HCT116 (cell line): ENCODE measurements at regions not wholly inside any gene's neighbourhood (a gene's known extent, or its start where the extent isn't known, plus 50 kb on each side); places are given as distances from the start of the nearest gene placed in this dataset.

Experiments
- ATAC-seq: fragments of 200-7000 bp; cut with Tn5 transposase; 2 replicates; pipeline ENCODE4 v1.9.1; 2020; ENCODE audit warnings: mild to moderate bottlenecking, moderate library complexity
- BruUV-seq: library from RNA; stranded (reverse); fragments of 400-500 nt; replicated peaks from 2 replicates; lab custom pipeline; 2021; lab: Mats Ljungman, UMichigan
- CTCF ChIA-PET: fragments of 300-600 bp; sonication (Branson Sonifier 250); formaldehyde crosslinking; loops from one replicate; lab custom pipeline; 2021; ENCODE audit warnings: antibody characterized with exemption; lab: Charles Lee
- POLR2A ChIA-PET: fragments of 300-600, 350-600 bp; sonication (Branson Sonifier 250); formaldehyde crosslinking; loops from one replicate; lab custom pipeline; 2021; ENCODE audit warnings: antibody characterized with exemption; lab: Charles Lee
- RAD21 ChIA-PET, 2 experiments: fragments of 300-600 bp; sonication (Branson Sonifier 250); formaldehyde crosslinking; loops; one replicate each; lab custom pipeline; 2023; ENCODE audit warnings: low total read pairs in 2 of 2; ENCODE audit not compliant: uncharacterized antibody in 2 of 2, unreplicated experiment in 2 of 2, low non-redundant PET in 1 of 2; lab: Charles Lee
- DNase-seq: peaks from one replicate; pipeline ENCODE4 v3.0.0-alpha.2; 2010; ENCODE audit warnings: low read depth, low spot score
- H2AFZ ChIP-seq: fragments of 200-600 bp; shearing (Covaris generic), sonication (generic); 2 replicates; pipeline ENCODE4 v1.6.1; 2017; ENCODE audit warnings: low read depth, mixed run types, mixed read lengths, antibody characterized with exemption, low read length; ENCODE audit not compliant: poor library complexity, severe bottlenecking
- H3K27ac ChIP-seq: 2 replicates; pipeline ENCODE4 v1.5.1; 2012; ENCODE audit warnings: low read depth, low read length
- H3K27me3 ChIP-seq: fragments of 200-600 bp; sonication (generic); 2 replicates; pipeline ENCODE4 v1.6.1; 2016; ENCODE audit warnings: mixed run types, low read length, mixed read lengths; ENCODE audit not compliant: insufficient read depth
- H3K36me3 ChIP-seq, 2 experiments: fragments of 200-500 bp in 1 of 2; fragments of 200-600 bp in 1 of 2; sonication (Bioruptor generic) in 1 of 2; sonication (generic) in 1 of 2; 2 replicates each; pipeline versions ENCODE4 v1.5.1 to v1.6.1; 2014 to 2016; ENCODE audit warnings: low read length in 2 of 2, inconsistent platforms in 1 of 2, mixed read lengths in 1 of 2, mixed run types in 1 of 2; ENCODE audit not compliant: insufficient read depth in 2 of 2, control insufficient read depth in 1 of 2
- H3K4me1 ChIP-seq, 2 experiments: fragments of 200-600 bp in 1 of 2; sonication (generic) in 1 of 2; 2 replicates each; pipeline versions ENCODE4 v1.5.1 to v1.6.1; 2012 to 2017; ENCODE audit warnings: low read length in 2 of 2, inconsistent platforms in 1 of 2, mild to moderate bottlenecking in 1 of 2, mixed read lengths in 1 of 2, mixed run types in 1 of 2, moderate library complexity in 1 of 2; ENCODE audit not compliant: insufficient read depth in 2 of 2, control insufficient read depth in 1 of 2
- H3K4me2 ChIP-seq: fragments of 200-600 bp; sonication (generic); 2 replicates; pipeline ENCODE4 v1.6.1; 2017; ENCODE audit warnings: mixed run types, low read length, mixed read lengths
- H3K4me3 ChIP-seq, 2 experiments: fragments of 200-600 bp in 1 of 2; sonication (generic) in 1 of 2; replicated peaks in 1 of 2; 2 replicates each; pipeline ENCODE4 v1.5.1; 2011 to 2016; ENCODE audit warnings: low read length in 2 of 2, control low read depth in 1 of 2, low read depth in 1 of 2, mild to moderate bottlenecking in 1 of 2, mixed read lengths in 1 of 2, mixed run types in 1 of 2
- H3K79me2 ChIP-seq: fragments of 200-600 bp; sonication (generic); 2 replicates; pipeline ENCODE4 v1.6.1; 2017; ENCODE audit warnings: mild to moderate bottlenecking, mixed run types, low read length, moderate library complexity, mixed read lengths; ENCODE audit not compliant: insufficient read depth
- H3K9ac ChIP-seq: fragments of 200-600 bp; sonication (generic); 2 replicates; pipeline ENCODE4 v1.6.1; 2016; ENCODE audit warnings: low read length, mixed read lengths
- H3K9me2 ChIP-seq: fragments of 200-600 bp; sonication (generic), shearing (Covaris generic); 2 replicates; pipeline ENCODE4 v1.6.1; 2017; ENCODE audit warnings: mixed run types, mild to moderate bottlenecking, moderate library complexity; ENCODE audit not compliant: insufficient read depth
- H3K9me3 ChIP-seq, 2 experiments: fragments of 200-500 bp in 1 of 2; fragments of 200-600 bp in 1 of 2; sonication (Bioruptor generic) in 1 of 2; sonication (generic) in 1 of 2; 2 replicates each; pipeline ENCODE4 v1.6.1; 2014 to 2017; ENCODE audit warnings: low read length in 2 of 2, mixed read lengths in 2 of 2, inconsistent platforms in 1 of 2, low read depth in 1 of 2, mild to moderate bottlenecking in 1 of 2, mixed run types in 1 of 2, moderate library complexity in 1 of 2; ENCODE audit not compliant: control insufficient read depth in 1 of 2, insufficient read depth in 1 of 2
- H4K20me1 ChIP-seq: fragments of 200-600 bp; sonication (generic), shearing (Covaris generic); 2 replicates; pipeline ENCODE4 v1.6.1; 2017; ENCODE audit warnings: mixed run types, mild to moderate bottlenecking, moderate library complexity; ENCODE audit not compliant: insufficient read depth
- CEBPB ChIP-seq: IDR thresholded peaks from 2 replicates; pipeline ENCODE4 v1.6.1; 2012; ENCODE audit warnings: low read depth
- CTCF ChIP-seq, 3 experiments: fragments of 200-600 bp in 1 of 3; sonication (generic) in 1 of 3; IDR thresholded peaks in 2 of 3; conservative IDR thresholded peaks in 1 of 3; 2 replicates each; pipeline ENCODE4 v1.5.1; 2012 to 2017; ENCODE audit warnings: low read depth in 2 of 3, low read length in 2 of 3, antibody characterized with exemption in 1 of 3, borderline replicate concordance in 1 of 3, control low read depth in 1 of 3, mild to moderate bottlenecking in 1 of 3, mixed read lengths in 1 of 3, mixed run types in 1 of 3, moderate library complexity in 1 of 3; ENCODE audit not compliant: insufficient read depth in 1 of 3
- EZH2 ChIP-seq: fragments of 200-600 bp; sonication (generic); IDR thresholded peaks from 2 replicates; pipeline ENCODE4 v1.6.1; 2017; ENCODE audit warnings: antibody characterized with exemption, mixed run types
- EZH2phosphoT487 ChIP-seq: fragments of 200-600 bp; IDR thresholded peaks from 2 replicates; pipeline ENCODE4 v1.6.1; 2018; ENCODE audit warnings: antibody characterized with exemption, borderline replicate concordance
- POLR2AphosphoS5 ChIP-seq: IDR thresholded peaks from 2 replicates; pipeline ENCODE4 v1.6.1; 2011; ENCODE audit warnings: mild to moderate bottlenecking, low read depth, low read length, moderate library complexity
- SIN3A ChIP-seq: IDR thresholded peaks from 2 replicates; pipeline ENCODE4 v1.6.1; 2012; ENCODE audit warnings: low read depth
- SRF ChIP-seq: IDR thresholded peaks from 2 replicates; pipeline ENCODE4 v1.6.1; 2012; ENCODE audit warnings: low read depth
- ZBTB33 ChIP-seq: IDR thresholded peaks from 2 replicates; pipeline ENCODE4 v1.6.1; 2011; ENCODE audit warnings: mild to moderate bottlenecking, low read length, moderate library complexity; ENCODE audit not compliant: insufficient replicate concordance; ENCODE audit errors: extremely low read depth
- ZFX ChIP-seq: fragments of 450-650 bp; IDR thresholded peaks from 2 replicates; pipeline ENCODE4 v1.6.1; 2017
- ZNF274 ChIP-seq: fragments of 200-500 bp; sonication (Bioruptor generic); IDR thresholded peaks from 2 replicates; pipeline ENCODE4 v1.6.1; 2014; ENCODE audit warnings: mild to moderate bottlenecking, low read depth, low read length, inconsistent platforms
- intact Hi-C: fragments of 100-400 bp; cut with micrococcal nuclease; formaldehyde crosslinking; loops from 2 replicates; pipeline ENCODE4 v1.10.0; 2022

DNA sequence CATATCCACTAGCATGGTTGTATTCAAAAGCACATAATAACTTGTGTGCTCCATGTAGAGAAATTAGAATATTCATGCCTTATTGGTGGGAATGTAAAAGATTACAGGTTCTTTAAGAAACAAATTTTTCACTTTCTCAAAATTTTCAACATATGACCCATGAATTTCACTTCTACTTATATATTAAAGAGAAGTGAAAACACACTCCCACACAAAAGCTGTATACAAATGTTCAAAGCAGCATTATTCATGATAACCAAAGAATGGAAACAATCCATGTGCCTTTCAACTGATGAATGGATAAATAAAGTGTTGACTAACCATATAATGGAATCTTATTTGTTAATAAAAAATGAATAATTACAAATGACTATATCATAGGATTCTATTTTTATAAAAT lies 694.5 kb upstream of the PCDH15 start:
- Histone ChIP-seq H3K4me2 (no peak overlapping the region), H3K9ac (no peak overlapping the region), H3K27ac (no peak overlapping the region), H3K79me2 (no peaks in the 10 kb centered on the region), H3K9me3 (peaks cover 14 to 18% of the 10 kb centered on the region in 2 experiments; a peak in 3 of 4 replicates), H3K27me3 (no peaks in the 10 kb centered on the region), H2AFZ (no peak overlapping the region), H3K4me3 (no peak overlapping the region), H3K36me3 (no peaks in the 10 kb centered on the region), H3K4me1 (no peaks in the 10 kb centered on the region), H3K9me2 (no peaks in the 10 kb centered on the region), H4K20me1 (no peaks in the 10 kb centered on the region)
- DNase-seq, result no peak
- no TSS peak for BruUV-seq
- POLR2A ChIA-PET, result no interaction called here
- intact Hi-C loops, result no loop called here
- CTCF ChIA-PET, result no interaction called here
- ATAC-seq, result no peak
- RAD21 ChIA-PET, result no interaction called here
- no peak for TF ChIP-seq ZBTB33
- no peak for TF ChIP-seq CEBPB
- no peak for TF ChIP-seq SIN3A
- TF ChIP-seq ZFX, result no peak

DNA sequence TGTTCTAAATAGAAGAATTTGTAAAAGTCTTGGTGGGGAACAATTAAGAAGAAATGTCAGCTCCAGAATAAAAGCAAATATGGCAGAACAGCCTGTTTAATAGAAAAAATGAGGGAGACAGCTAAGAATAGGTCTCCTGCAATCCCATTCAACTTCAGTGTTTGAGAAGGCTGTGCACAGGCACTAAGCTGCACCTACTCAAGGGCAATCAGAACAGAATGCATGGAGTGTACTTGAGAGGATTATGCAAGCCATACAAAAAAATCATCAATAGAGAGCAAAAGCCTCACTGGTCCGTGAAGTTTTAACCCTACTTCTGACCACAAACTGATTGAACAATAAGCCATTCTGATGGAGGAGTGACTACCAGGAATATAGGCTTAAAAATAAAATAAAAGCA lies 690.7 kb upstream of the PCDH15 start:
- Histone ChIP-seq H3K4me2 (no peak overlapping the region), H3K79me2 (no peaks in the 10 kb centered on the region), H3K27me3 (no peaks in the 10 kb centered on the region), H3K4me1 (no peaks in the 10 kb centered on the region), H3K9me2 (no peaks in the 10 kb centered on the region), H2AFZ (no peak overlapping the region), H3K27ac (no peak overlapping the region), H3K9me3 (peaks cover 14 to 16% of the 10 kb centered on the region in 2 experiments; a peak in 3 of 4 replicates), H3K4me3 (no peak overlapping the region), H3K9ac (no peak overlapping the region), H4K20me1 (no peaks in the 10 kb centered on the region), H3K36me3 (no peaks in the 10 kb centered on the region)
- ChIA-PET POLR2A (no interaction called here), CTCF (no interaction called here), RAD21 (no interaction called here)
- no TSS peak for BruUV-seq
- no peak for DNase-seq
- no peak for TF ChIP-seq POLR2AphosphoS5
- TF ChIP-seq ZNF274, result no peak
- TF ChIP-seq SIN3A, result no peak
- no peak for TF ChIP-seq EZH2phosphoT487
- no peak for TF ChIP-seq SRF
- TF ChIP-seq EZH2, result no peak
- no peak for TF ChIP-seq CTCF (IDR thresholded peaks at IDR 0.05 in 2 of 3, conservative IDR thresholded peaks at IDR 0.05 in 1 of 3; ENCODE audit: borderline replicate concordance in 1 of 3, insufficient read depth in 1 of 3, low read depth in 2 of 3, low read length in 2 of 3)
- intact Hi-C loops, result no loop called here
- no peak for ATAC-seq
